HepG2 (cell line): ENCODE measurements at regions not wholly inside any gene's neighbourhood (a gene's known extent, or its start where the extent isn't known, plus 50 kb on each side); places are given as distances from the start of the nearest gene placed in this dataset.

Source experiments
- ATAC-seq: fragments of 200-7000 bp; cut with Tn5 transposase; 3 replicates; pipeline ENCODE4 v1.9.1; 2020; ENCODE audit warnings: mild to moderate bottlenecking, moderate library complexity
- BruUV-seq: library from RNA; stranded (reverse); fragments of 400-500 nt; replicated peaks from 2 replicates; lab custom pipeline; 2021; lab: Mats Ljungman, UMichigan
- CTCF ChIA-PET: fragments of 300-600 bp; formaldehyde crosslinking; extraction: SDS; loops from one replicate; lab custom pipeline; 2021; ENCODE audit warnings: low total read pairs, inconsistent platforms, low intra/inter-chr PET ratio; lab: Yijun Ruan, JAX
- POLR2A ChIA-PET: fragments of 350-600 bp; sonication (Branson Sonifier 250); formaldehyde crosslinking; loops from one replicate; lab custom pipeline; 2020; ENCODE audit warnings: antibody characterized with exemption, inconsistent platforms; lab: Yijun Ruan, JAX
- DNase-seq: peaks from one replicate; pipeline ENCODE4 v3.0.0-alpha.2; 2015; ENCODE audit warnings: low spot score
- FAIRE-seq: peaks from 3 replicates; lab custom pipeline; 2011; peaks lifted over from hg19 to GRCh38; lab: Jason Lieb, UNC
- H2AFZ ChIP-seq: one replicate; pipeline ENCODE4 v1.6.1; 2011; ENCODE audit warnings: low read length, inconsistent platforms
- H3K27ac ChIP-seq: fragments of 300-600 bp; 3 replicates; pipeline ENCODE4 v1.8.0; 2011; ENCODE audit warnings: mixed run types, mild to moderate bottlenecking, mixed read lengths, low read length, inconsistent platforms; ENCODE audit not compliant: insufficient read depth; ENCODE audit errors: extremely low read length
- H3K27me3 ChIP-seq, 2 experiments: fragments of 200-600 bp in 1 of 2; 2 replicates in 1 of 2; 3 replicates in 1 of 2; pipeline versions ENCODE4 v1.6.0 to v1.8.0; 2011; ENCODE audit warnings: low read length in 2 of 2, mild to moderate bottlenecking in 2 of 2, moderate library complexity in 2 of 2, inconsistent platforms in 1 of 2; ENCODE audit not compliant: insufficient read depth in 2 of 2, control insufficient read depth in 1 of 2
- H3K36me3 ChIP-seq, 2 experiments: fragments of 200-600 bp in 1 of 2; replicated peaks in 1 of 2; 2 replicates in 1 of 2; 3 replicates in 1 of 2; pipeline versions ENCODE4 v1.5.1 to v1.8.0; 2011; ENCODE audit warnings: low read length in 2 of 2, inconsistent platforms in 1 of 2; ENCODE audit not compliant: insufficient read depth in 2 of 2, control insufficient read depth in 1 of 2
- H3K4me1 ChIP-seq: 2 replicates; pipeline ENCODE4 v1.5.1; 2012; ENCODE audit warnings: low read length, inconsistent platforms; ENCODE audit not compliant: insufficient read depth
- H3K4me2 ChIP-seq: 2 replicates; pipeline ENCODE4 v1.6.0; 2011; ENCODE audit warnings: low read depth, low read length, inconsistent platforms
- H3K4me3 ChIP-seq, 3 experiments: fragments of 200-600 bp in 1 of 3; sonication (generic), shearing (Covaris generic) in 1 of 3; replicated peaks in 1 of 3; 2 replicates each; pipeline ENCODE4 v1.5.1; 2011 to 2016; ENCODE audit warnings: low read length in 3 of 3, inconsistent platforms in 2 of 3, low read depth in 2 of 3, mild to moderate bottlenecking in 2 of 3, control low read depth in 1 of 3, mixed read lengths in 1 of 3; ENCODE audit not compliant: insufficient read depth in 1 of 3
- H3K79me2 ChIP-seq: one replicate; pipeline ENCODE4 v1.6.1; 2011; ENCODE audit warnings: low read length, inconsistent platforms; ENCODE audit not compliant: insufficient read depth
- H3K9ac ChIP-seq: 2 replicates; pipeline ENCODE4 v1.6.0; 2011; ENCODE audit warnings: mild to moderate bottlenecking, low read depth, low read length, inconsistent platforms; ENCODE audit not compliant: insufficient read depth
- H3K9me3 ChIP-seq: 2 replicates; pipeline ENCODE4 v1.5.1; 2012; ENCODE audit warnings: mild to moderate bottlenecking, low read length
- H4K20me1 ChIP-seq: 2 replicates; pipeline ENCODE4 v1.6.0; 2011; ENCODE audit warnings: inconsistent platforms, mild to moderate bottlenecking, low read length, moderate library complexity; ENCODE audit not compliant: insufficient read depth
- ARNT2 ChIP-seq: sonication (generic); formaldehyde crosslinking; IDR thresholded peaks from 2 replicates; pipeline ENCODE4 v1.8.0; 2022; ENCODE audit warnings: mild to moderate bottlenecking, low read depth, missing genetic modification reagents, moderate library complexity
- ATF3 ChIP-seq: sonication (generic); formaldehyde crosslinking; IDR thresholded peaks from 2 replicates; pipeline ENCODE4 v1.4.0; 2020; ENCODE audit warnings: missing genetic modification reagents
- ATF6 ChIP-seq: sonication (generic); formaldehyde crosslinking; conservative IDR thresholded peaks from 2 replicates; pipeline ENCODE4 v1.4.0; 2020; ENCODE audit warnings: missing genetic modification reagents
- CENPT ChIP-seq: sonication (generic); formaldehyde crosslinking; IDR thresholded peaks from 2 replicates; pipeline ENCODE4 v1.8.0; 2022; ENCODE audit warnings: low read depth, mild to moderate bottlenecking, moderate library complexity, missing genetic modification reagents
- DBP ChIP-seq: sonication (generic); formaldehyde crosslinking; IDR thresholded peaks from 2 replicates; pipeline ENCODE4 v1.4.0; 2020; ENCODE audit warnings: missing genetic modification reagents; ENCODE audit errors: not compliant biosample characterization
- HNRNPK ChIP-seq: fragments of 200-400 bp; formaldehyde crosslinking; IDR thresholded peaks from 2 replicates; pipeline ENCODE4 v1.6.1; 2018; ENCODE audit warnings: low read length, low read depth, moderate library complexity, mild to moderate bottlenecking; ENCODE audit not compliant: poor library complexity, severe bottlenecking
- NFRKB ChIP-seq: fragments of 450-650 bp; IDR thresholded peaks from 2 replicates; pipeline ENCODE4 v1.6.1; 2017
- RAD51 ChIP-seq: fragments of 450-650 bp; IDR thresholded peaks from 2 replicates; pipeline ENCODE4 v1.6.1; 2016; ENCODE audit warnings: borderline replicate concordance
- SPEN ChIP-seq: sonication (generic); formaldehyde crosslinking; IDR thresholded peaks from 2 replicates; pipeline ENCODE4 v1.5.1; 2020; ENCODE audit warnings: low read depth, mild to moderate bottlenecking, missing genetic modification reagents
- SRSF9 ChIP-seq: fragments of 200-400 bp; formaldehyde crosslinking; IDR thresholded peaks from 2 replicates; pipeline ENCODE4 v1.6.1; 2018; ENCODE audit warnings: borderline replicate concordance, mild to moderate bottlenecking, low read depth, low read length; ENCODE audit not compliant: insufficient read depth, poor library complexity, severe bottlenecking
- ZNF30 ChIP-seq: sonication (generic); formaldehyde crosslinking; IDR thresholded peaks from 2 replicates; pipeline ENCODE4 v1.5.0; 2020; ENCODE audit warnings: mild to moderate bottlenecking, missing genetic modification reagents
- ZNF333 ChIP-seq: sonication (generic); formaldehyde crosslinking; IDR thresholded peaks from 2 replicates; pipeline ENCODE4 v1.4.0; 2020; ENCODE audit warnings: mild to moderate bottlenecking, missing genetic modification reagents, borderline replicate concordance
- ZNF446 ChIP-seq: sonication (generic); formaldehyde crosslinking; IDR thresholded peaks from 2 replicates; pipeline ENCODE4 v1.5.0; 2020; ENCODE audit warnings: mild to moderate bottlenecking, missing genetic modification reagents
- ZNF609 ChIP-seq: sonication (generic); formaldehyde crosslinking; IDR thresholded peaks from 2 replicates; pipeline ENCODE4 v1.4.0; 2020; ENCODE audit warnings: mild to moderate bottlenecking, missing genetic modification reagents, borderline replicate concordance
- ZNF703 ChIP-seq: sonication (generic); formaldehyde crosslinking; IDR thresholded peaks from 2 replicates; pipeline ENCODE4 v1.5.1; 2020; ENCODE audit warnings: missing genetic modification reagents, mild to moderate bottlenecking, moderate library complexity, borderline replicate concordance
- ZNF75D ChIP-seq: sonication (generic); formaldehyde crosslinking; IDR thresholded peaks from 2 replicates; pipeline ENCODE4 v1.8.1; 2023; ENCODE audit warnings: missing genetic modification reagents, mild to moderate bottlenecking, borderline replicate concordance
- ZNF761 ChIP-seq: sonication (generic); formaldehyde crosslinking; conservative IDR thresholded peaks from 2 replicates; pipeline ENCODE4 v1.4.0; 2020; ENCODE audit warnings: mild to moderate bottlenecking, missing genetic modification reagents
- ZNF83 ChIP-seq: sonication (generic); formaldehyde crosslinking; IDR thresholded peaks from 2 replicates; pipeline ENCODE4 v1.4.0; 2020; ENCODE audit warnings: missing genetic modification reagents, mild to moderate bottlenecking, borderline replicate concordance
- WGBS: methylation state at CpG from one replicate; pipeline ENCODE4 v1.1.6; 2017; ENCODE audit warnings: low lambda C conversion rate; 5-methylcytosine and 5-hydroxymethylcytosine counted together
- in situ Hi-C: cut with HindIII; loops from 2 replicates; pipeline ENCODE4 v1.10.0; 2017; ENCODE audit warnings: low pct_unique_long_range_greater_than_20kb; ENCODE audit not compliant: extremely low pct_ligation_motif_present
- intact Hi-C: fragments of 100-400 bp; cut with micrococcal nuclease; formaldehyde crosslinking; loops from one replicate; pipeline ENCODE4 v1.10.0; 2022; ENCODE audit not compliant: unreplicated experiment

GRCh38 chr7:28236560-28236959 is 56.0 kb upstream of the JAZF1 start:
- Histone ChIP-seq H3K4me1 (no peaks in the 10 kb centered on the region), H3K27me3 (no peaks in the 10 kb centered on the region; a peak in 1 of 5 replicates), H2AFZ (no peak overlapping the region), H3K4me2 (no peak overlapping the region), H3K79me2 (no peaks in the 10 kb centered on the region), H3K4me3 (no peak overlapping the region), H3K36me3 (no peaks in the 10 kb centered on the region), H4K20me1 (no peaks in the 10 kb centered on the region), H3K9me3 (no peaks in the 10 kb centered on the region), H3K27ac (no peak overlapping the region), H3K9ac (no peak overlapping the region)
- POLR2A ChIA-PET, result no interaction called here
- DNase-seq (no peak), FAIRE-seq (no peak), ATAC-seq (no peak)
- in situ Hi-C loops (no loop called here), intact Hi-C loops (no loop called here)
- BruUV-seq, result no TSS peak
- WGBS, result 43% methylated on average over 4 of the region's 4 CpGs
- CTCF ChIA-PET, result no interaction called here
- no peak for TF ChIP-seq ZNF83
- TF ChIP-seq ZNF333 (CRISPR knock-in tag), result no peak
- no peak for TF ChIP-seq ARNT2 (CRISPR knock-in tag)
- TF ChIP-seq ATF6 (CRISPR knock-in tag), result no peak
- no peak for TF ChIP-seq RAD51
- TF ChIP-seq SPEN (CRISPR knock-in tag), result no peak
- TF ChIP-seq DBP (CRISPR knock-in tag), result no peak
- no peak for TF ChIP-seq ATF3 (CRISPR knock-in tag)
- no peak for TF ChIP-seq ZNF30 (CRISPR knock-in tag)
- no peak for TF ChIP-seq SRSF9
- TF ChIP-seq HNRNPK, result no peak
- TF ChIP-seq ZNF609 (CRISPR knock-in tag), result no peak
- TF ChIP-seq NFRKB, result no peak
- no peak for TF ChIP-seq CENPT (CRISPR knock-in tag)
- no peak for TF ChIP-seq ZNF761 (CRISPR knock-in tag)
- no peak for TF ChIP-seq ZNF446 (CRISPR knock-in tag)
- no peak for TF ChIP-seq ZNF75D (CRISPR knock-in tag)
- TF ChIP-seq ZNF703 (CRISPR knock-in tag), result no peak
